PC-9 (cell line): ENCODE measurements at regions not wholly inside any gene's neighbourhood (a gene's known extent, or its start where the extent isn't known, plus 50 kb on each side); places are given as distances from the start of the nearest gene placed in this dataset.

Experiments used
- BruUV-seq: library from RNA; stranded (reverse); fragments of 400-500 nt; replicated peaks from 2 replicates; lab custom pipeline; 2021; lab: Mats Ljungman, UMichigan
- CTCF ChIA-PET: fragments of 300-600 bp; sonication (Branson Sonifier 250); formaldehyde crosslinking; loops from one replicate; lab custom pipeline; 2022; ENCODE audit warnings: antibody characterized with exemption; lab: Charles Lee
- POLR2A ChIA-PET: fragments of 300-600 bp; sonication (Branson Sonifier 250); formaldehyde crosslinking; loops from one replicate; lab custom pipeline; 2022; ENCODE audit warnings: antibody characterized with exemption; ENCODE audit not compliant: unreplicated experiment; lab: Charles Lee
- DNase-seq, 2 experiments: peaks; one replicate each; pipeline versions ENCODE4 v3.0.0 to v3.0.0-alpha.2; 2015 to 2022; ENCODE audit warnings: mixed read lengths in 1 of 2
- H2AFZ ChIP-seq: fragments of 200-600 bp; sonication (generic); 2 replicates; pipeline ENCODE4 v1.8.1; 2017; ENCODE audit warnings: antibody characterized with exemption
- H3F3A ChIP-seq: fragments of 200-600 bp; sonication (generic); 2 replicates; pipeline ENCODE4 v1.8.1; 2017; ENCODE audit warnings: antibody characterized with exemption, mild to moderate bottlenecking, low read depth; ENCODE audit not compliant: insufficient read depth
- H3K27ac ChIP-seq: fragments of 200-600 bp; sonication (generic); 2 replicates; pipeline ENCODE4 v1.6.1; 2016; ENCODE audit warnings: mixed run types
- H3K27me3 ChIP-seq: fragments of 200-600 bp; sonication (generic); 2 replicates; pipeline ENCODE4 v1.6.1; 2016; ENCODE audit warnings: low read depth, mixed run types; ENCODE audit not compliant: insufficient read depth
- H3K36me3 ChIP-seq: fragments of 200-600 bp; sonication (generic); 2 replicates; pipeline ENCODE4 v1.6.1; 2016; ENCODE audit warnings: low read depth, mixed run types
- H3K4me1 ChIP-seq: fragments of 200-600 bp; sonication (generic); replicated peaks from 2 replicates; pipeline ENCODE4 v1.6.1; 2016; ENCODE audit warnings: mixed run types; ENCODE audit not compliant: insufficient read depth
- H3K4me2 ChIP-seq: fragments of 200-600 bp; sonication (generic); 2 replicates; pipeline ENCODE4 v1.6.1; 2017; ENCODE audit warnings: mixed run types
- H3K4me3 ChIP-seq: fragments of 200-600 bp; sonication (generic); 2 replicates; pipeline ENCODE4 v1.6.1; 2016; ENCODE audit warnings: mixed run types
- H3K79me2 ChIP-seq: fragments of 200-600 bp; sonication (generic); 2 replicates; pipeline ENCODE4 v1.6.1; 2017; ENCODE audit warnings: low read depth, mixed run types
- H3K9me2 ChIP-seq: fragments of 200-600 bp; sonication (generic); 2 replicates; pipeline ENCODE4 v1.8.1; 2017; ENCODE audit warnings: mild to moderate bottlenecking; ENCODE audit not compliant: insufficient read depth
- H3K9me3 ChIP-seq: fragments of 200-600 bp; sonication (generic); 2 replicates; pipeline ENCODE4 v1.8.1; 2016; ENCODE audit warnings: low read depth; ENCODE audit not compliant: insufficient read depth
- H4K20me1 ChIP-seq: fragments of 200-600 bp; sonication (generic); 2 replicates; pipeline ENCODE4 v1.8.1; 2017; ENCODE audit not compliant: insufficient read depth
- CTCF ChIP-seq: fragments of 200-600 bp; sonication (generic); conservative IDR thresholded peaks from 2 replicates; pipeline ENCODE4 v1.6.1; 2017; ENCODE audit warnings: mixed run types, antibody characterized with exemption, mild to moderate bottlenecking, moderate library complexity
- EZH2 ChIP-seq: fragments of 200-600 bp; sonication (generic); IDR thresholded peaks from 2 replicates; pipeline ENCODE4 v1.8.0; 2017; ENCODE audit warnings: antibody characterized with exemption, low read depth
- intact Hi-C: fragments of 100-400 bp; cut with micrococcal nuclease; formaldehyde crosslinking; loops from one replicate; pipeline ENCODE4 v1.10.0; 2022; ENCODE audit not compliant: unreplicated experiment

GRCh38 chr5:133749331-133749985 lies 137.1 kb upstream of the FSTL4 start:
- Histone ChIP-seq H2AFZ (no peak overlapping the region), H3K36me3 (no peaks in the 10 kb centered on the region), H3K9me2 (no peaks in the 10 kb centered on the region), H3K79me2 (no peaks in the 10 kb centered on the region), H3K9me3 (no peaks in the 10 kb centered on the region), H3K4me2 (no peak overlapping the region), H4K20me1 (no peaks in the 10 kb centered on the region), H3K4me3 (no peak overlapping the region), H3K4me1 (peaks cover 9% of the 10 kb centered on the region; the same call in 1 of the 2 replicates), H3K27me3 (no peaks in the 10 kb centered on the region), H3K27ac (no peak overlapping the region), H3F3A (no peaks in the 10 kb centered on the region; the same call in 1 of the 2 replicates)
- no peak for DNase-seq
- BruUV-seq = no TSS peak
- ChIA-PET CTCF (no interaction called here), POLR2A (no interaction called here)
- intact Hi-C loops = no loop called here
- no peak for TF ChIP-seq EZH2
- no peak for TF ChIP-seq CTCF

GRCh38 chr5:133746834-133747233 lies 134.5 kb upstream of the FSTL4 start:
- Histone ChIP-seq H3K9me3 (no peaks in the 10 kb centered on the region), H4K20me1 (no peaks in the 10 kb centered on the region), H3K79me2 (no peaks in the 10 kb centered on the region), H3K4me3 (no peak overlapping the region), H3K27me3 (no peaks in the 10 kb centered on the region), H3K4me2 (no peak overlapping the region), H3F3A (no peaks in the 10 kb centered on the region), H2AFZ (no peak overlapping the region), H3K4me1 (no peaks in the 10 kb centered on the region), H3K9me2 (no peaks in the 10 kb centered on the region), H3K36me3 (no peaks in the 10 kb centered on the region), H3K27ac (no peak overlapping the region)
- DNase-seq = no peak
- TF ChIP-seq EZH2 = no peak
- 0 out of 2 replicates have a peak, but pooled peaks have one; percentile 28 for TF ChIP-seq CTCF
- no TSS peak for BruUV-seq
- ChIA-PET CTCF (no interaction called here), POLR2A (no interaction called here)
- intact Hi-C loops = no loop called here

GRCh38 chr5:133744960-133745308 lies 132.6 kb upstream of the FSTL4 start:
- Histone ChIP-seq H3K9me3 (no peaks in the 10 kb centered on the region), H3K27me3 (no peaks in the 10 kb centered on the region), H3F3A (no peaks in the 10 kb centered on the region), H3K9me2 (no peaks in the 10 kb centered on the region), H2AFZ (no peak overlapping the region), H3K36me3 (no peaks in the 10 kb centered on the region), H3K27ac (no peak overlapping the region), H3K4me2 (no peak overlapping the region), H4K20me1 (no peaks in the 10 kb centered on the region), H3K4me3 (no peak overlapping the region), H3K4me1 (no peaks in the 10 kb centered on the region), H3K79me2 (no peaks in the 10 kb centered on the region)
- ChIA-PET POLR2A (no interaction called here), CTCF (no interaction called here)
- DNase-seq = no peak
- TF ChIP-seq CTCF (no peak), EZH2 (no peak)
- intact Hi-C loops = no loop called here
- no TSS peak for BruUV-seq
